ENCODE measurements at regions not wholly inside any gene's neighbourhood (a gene's known extent, or its start where the extent isn't known, plus 50 kb on each side); places are given as distances from the start of the nearest gene placed in this dataset.

DNA sequence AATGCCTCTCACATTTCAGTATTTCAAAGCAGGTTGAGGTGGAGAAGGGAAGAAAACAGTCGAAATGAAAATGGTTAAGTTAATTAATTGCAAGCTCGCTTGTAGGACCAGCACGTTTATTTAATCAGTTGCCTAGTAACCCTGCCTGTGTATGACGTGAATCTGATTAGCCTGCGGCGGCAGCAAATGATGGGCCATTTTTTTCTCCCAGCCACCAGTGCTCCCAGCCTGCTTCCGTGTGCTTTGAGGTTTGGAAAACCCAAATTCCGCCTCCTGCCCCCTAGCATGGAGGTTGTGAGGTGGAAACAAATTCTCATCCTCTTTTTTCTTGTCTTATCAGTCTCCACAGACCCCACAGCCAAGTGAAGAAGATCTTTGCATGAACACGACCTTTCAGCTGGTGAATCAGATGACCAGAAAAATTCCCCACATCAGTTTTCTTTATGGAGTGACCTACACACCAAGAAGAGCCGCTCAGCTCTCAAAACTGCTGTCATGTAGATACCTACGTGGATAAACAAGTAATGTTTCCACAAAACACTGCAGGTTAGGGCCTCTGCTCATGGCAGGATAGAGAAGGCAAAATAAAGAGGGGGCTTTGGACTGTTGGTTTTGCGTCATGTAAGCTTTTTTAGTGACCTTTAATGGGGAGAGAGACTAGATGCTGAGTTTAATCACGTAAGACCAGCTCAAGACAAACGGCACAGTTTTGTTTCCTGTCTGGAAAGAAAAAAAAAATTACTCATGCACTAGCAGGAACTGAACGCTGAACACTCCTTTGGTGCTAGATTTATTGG lies 572.9 kb upstream of the NOX3 start:
- TF ChIP-seq POLR2AphosphoS5 (IDR thresholded peaks at IDR 0.05; ENCODE audit: borderline replicate concordance, low read depth, low read length) (no peak), EZH2 (IDR thresholded peaks at IDR 0.05) (no peak), FOXP2 (optimal IDR thresholded peaks at IDR 0.05; ENCODE audit: control extremely low read depth, extremely low read length, insufficient read depth) (no peak)

Data from SK-N-MC (cell line).